Endothelial cell of umbilical vein (primary cell): ENCODE measurements at regions not wholly inside any gene's neighbourhood (a gene's known extent, or its start where the extent isn't known, plus 50 kb on each side); places are given as distances from the start of the nearest gene placed in this dataset.

Source experiments
- BruUV-seq: library from RNA; stranded (reverse); fragments of 400-500 nt; replicated peaks from 2 replicates; lab custom pipeline; 2021; lab: Mats Ljungman, UMichigan
- CTCF ChIA-PET: fragments of 300-600, 350-600 bp; sonication (Branson Sonifier 250); formaldehyde crosslinking; loops from one replicate; lab custom pipeline; 2021; ENCODE audit warnings: antibody characterized with exemption, inconsistent platforms; lab: Charles Lee
- POLR2A ChIA-PET: fragments of 300-600, 350-600 bp; sonication (Branson Sonifier 250); formaldehyde crosslinking; loops from one replicate; lab custom pipeline; 2021; ENCODE audit warnings: antibody characterized with exemption, inconsistent platforms; lab: Charles Lee
- DNase-seq: peaks from one replicate; pipeline ENCODE4 v3.0.0-alpha.2; 2011; ENCODE audit warnings: low read depth, low spot score
- FAIRE-seq: peaks from 2 replicates; lab custom pipeline; 2011; peaks lifted over from hg19 to GRCh38; lab: Jason Lieb, UNC
- H2AFZ ChIP-seq: 2 replicates; pipeline ENCODE4 v1.6.0; 2012; ENCODE audit warnings: low read depth, low read length, control low read depth, inconsistent platforms
- H3K27ac ChIP-seq: 2 replicates; pipeline ENCODE4 v1.5.1; 2011; ENCODE audit warnings: low read depth, mild to moderate bottlenecking, control low read depth, low read length, moderate library complexity; ENCODE audit not compliant: insufficient read depth
- H3K27me3 ChIP-seq, 2 experiments: 2 replicates each; pipeline versions ENCODE4 v1.6.0 to v1.6.1; 2011; ENCODE audit warnings: low read length in 2 of 2, mixed read lengths in 1 of 2; ENCODE audit not compliant: control insufficient read depth in 2 of 2, insufficient read depth in 2 of 2
- H3K36me3 ChIP-seq, 2 experiments: 2 replicates in 1 of 2; 3 replicates in 1 of 2; pipeline ENCODE4 v1.5.1; 2011; ENCODE audit warnings: low read length in 2 of 2, mild to moderate bottlenecking in 1 of 2, moderate library complexity in 1 of 2; ENCODE audit not compliant: control insufficient read depth in 2 of 2, insufficient read depth in 2 of 2; ENCODE audit errors: extremely low read depth in 1 of 2
- H3K4me1 ChIP-seq: 3 replicates; pipeline ENCODE4 v1.5.1; 2011; ENCODE audit warnings: mild to moderate bottlenecking, low read length; ENCODE audit not compliant: control insufficient read depth, insufficient read depth; ENCODE audit errors: extremely low read depth
- H3K4me2 ChIP-seq: 2 replicates; pipeline ENCODE4 v1.6.1; 2011; ENCODE audit warnings: low read length, control low read depth, mixed read lengths; ENCODE audit not compliant: insufficient read depth
- H3K4me3 ChIP-seq, 3 experiments: fragments of 200-600 bp in 1 of 3; sonication (generic), shearing (Covaris generic) in 1 of 3; replicated peaks in 1 of 3; 2 replicates each; pipeline ENCODE4 v1.5.1; 2011 to 2016; ENCODE audit warnings: control low read depth in 3 of 3, low read length in 3 of 3, mild to moderate bottlenecking in 2 of 3, inconsistent platforms in 1 of 3, low read depth in 1 of 3, moderate library complexity in 1 of 3; ENCODE audit not compliant: insufficient read depth in 1 of 3
- H3K79me2 ChIP-seq: 2 replicates; pipeline ENCODE4 v1.6.0; 2012; ENCODE audit warnings: low read length, inconsistent platforms; ENCODE audit not compliant: control insufficient read depth, insufficient read depth
- H3K9ac ChIP-seq: replicated peaks from 2 replicates; pipeline ENCODE3; 2011; ENCODE audit warnings: low read length, control low read depth; ENCODE audit not compliant: insufficient read depth; ENCODE audit errors: extremely low read depth
- H3K9me1 ChIP-seq: replicated peaks from 3 replicates; pipeline ENCODE4 v1.6.0; 2011; ENCODE audit warnings: mild to moderate bottlenecking, low read length; ENCODE audit not compliant: control insufficient read depth, insufficient read depth; ENCODE audit errors: extremely low read depth
- H3K9me3 ChIP-seq: replicated peaks from 2 replicates; pipeline ENCODE4 v1.5.1; 2012; ENCODE audit warnings: low read length, inconsistent platforms; ENCODE audit not compliant: control insufficient read depth, insufficient read depth
- H4K20me1 ChIP-seq: replicated peaks from 2 replicates; pipeline ENCODE3; 2011; ENCODE audit warnings: mild to moderate bottlenecking, low read length; ENCODE audit not compliant: control insufficient read depth, insufficient read depth; ENCODE audit errors: extremely low read depth
- EZH2 ChIP-seq: IDR thresholded peaks from 2 replicates; pipeline ENCODE4 v1.6.1; 2012; ENCODE audit warnings: borderline replicate concordance, low read depth, mild to moderate bottlenecking, moderate library complexity, low read length, inconsistent platforms; ENCODE audit not compliant: severe bottlenecking
- FOS ChIP-seq: IDR thresholded peaks from 2 replicates; pipeline ENCODE4 v1.6.1; 2011; ENCODE audit warnings: mild to moderate bottlenecking, low read length, moderate library complexity, borderline replicate concordance; ENCODE audit not compliant: insufficient read depth
- GATA2 ChIP-seq: IDR thresholded peaks from 2 replicates; pipeline ENCODE4 v1.7.0; 2011; ENCODE audit warnings: low read depth, mild to moderate bottlenecking, moderate library complexity, mixed read lengths, low read length; ENCODE audit not compliant: insufficient read length, insufficient read depth
- JUN ChIP-seq: IDR thresholded peaks from 2 replicates; pipeline ENCODE4 v1.6.1; 2011; ENCODE audit warnings: borderline replicate concordance, low read depth; ENCODE audit not compliant: insufficient read length, insufficient read depth
- MAX ChIP-seq: IDR thresholded peaks from 2 replicates; pipeline ENCODE4 v1.6.1; 2011; ENCODE audit not compliant: insufficient read depth, insufficient read length
- MYC ChIP-seq: IDR thresholded peaks from one replicate; pipeline ENCODE4 v1.6.1; 2011; ENCODE audit warnings: mild to moderate bottlenecking, low read depth, low read length
- POLR2A ChIP-seq: IDR thresholded peaks from 2 replicates; pipeline ENCODE4 v1.6.1; 2012; ENCODE audit warnings: low read depth, mild to moderate bottlenecking, control low read depth, low read length
- POLR2AphosphoS5 ChIP-seq: IDR thresholded peaks from 2 replicates; pipeline ENCODE4 v1.6.1; 2012; ENCODE audit warnings: low read depth, mild to moderate bottlenecking, control low read depth, low read length, moderate library complexity; ENCODE audit not compliant: insufficient read depth
- dilution Hi-C: fragments of 300-500 bp; cut with MboI; formaldehyde crosslinking; loops from one replicate; pipeline ENCODE4 v1.15.0; 2019; ENCODE audit warnings: low sequenced_read_pairs; ENCODE audit not compliant: extremely low pct_ligation_motif_present
- intact Hi-C: fragments of 100-400 bp; cut with micrococcal nuclease; formaldehyde crosslinking; loops from one replicate; pipeline ENCODE4 v1.10.0; 2022
- TF ChIP-seq, protein P1 (sequence below), 2 donors: IDR thresholded peaks; 1 replicate in 1 of 2; 2 replicates in 1 of 2; pipeline ENCODE4 v1.5.1; 2011; ENCODE audit warnings: low read length in 2 of 2, mild to moderate bottlenecking in 2 of 2, moderate library complexity in 2 of 2, control low read depth in 1 of 2, inconsistent platforms in 1 of 2, low read depth in 1 of 2; ENCODE audit not compliant: insufficient read depth in 1 of 2; ENCODE audit errors: extremely low read depth in 1 of 2

GRCh38 chrX:124507246-124507645, 160.9 kb downstream of the SH2D1A start:
- Histone ChIP-seq H2AFZ (no peak overlapping the region), H3K36me3 (no peaks in the 10 kb centered on the region), H3K9me1 (no peaks in the 10 kb centered on the region), H4K20me1 (no peaks in the 10 kb centered on the region), H3K4me2 (no peak overlapping the region), H3K4me1 (no peaks in the 10 kb centered on the region), H3K9ac (no peak overlapping the region), H3K79me2 (no peaks in the 10 kb centered on the region), H3K4me3 (no peak overlapping the region), H3K27me3 (no peaks in the 10 kb centered on the region), H3K27ac (no peak overlapping the region), H3K9me3 (no peaks in the 10 kb centered on the region)
- intact Hi-C loops (no loop called here), dilution Hi-C loops (no loop called here)
- no TSS peak for BruUV-seq
- TF ChIP-seq EZH2 (no peak), POLR2AphosphoS5 (no peak), MAX (no peak), MYC (no peak), JUN (no peak), POLR2A (no peak), GATA2 (no peak), FOS (no peak)
- TF ChIP-seq, protein P1, sequence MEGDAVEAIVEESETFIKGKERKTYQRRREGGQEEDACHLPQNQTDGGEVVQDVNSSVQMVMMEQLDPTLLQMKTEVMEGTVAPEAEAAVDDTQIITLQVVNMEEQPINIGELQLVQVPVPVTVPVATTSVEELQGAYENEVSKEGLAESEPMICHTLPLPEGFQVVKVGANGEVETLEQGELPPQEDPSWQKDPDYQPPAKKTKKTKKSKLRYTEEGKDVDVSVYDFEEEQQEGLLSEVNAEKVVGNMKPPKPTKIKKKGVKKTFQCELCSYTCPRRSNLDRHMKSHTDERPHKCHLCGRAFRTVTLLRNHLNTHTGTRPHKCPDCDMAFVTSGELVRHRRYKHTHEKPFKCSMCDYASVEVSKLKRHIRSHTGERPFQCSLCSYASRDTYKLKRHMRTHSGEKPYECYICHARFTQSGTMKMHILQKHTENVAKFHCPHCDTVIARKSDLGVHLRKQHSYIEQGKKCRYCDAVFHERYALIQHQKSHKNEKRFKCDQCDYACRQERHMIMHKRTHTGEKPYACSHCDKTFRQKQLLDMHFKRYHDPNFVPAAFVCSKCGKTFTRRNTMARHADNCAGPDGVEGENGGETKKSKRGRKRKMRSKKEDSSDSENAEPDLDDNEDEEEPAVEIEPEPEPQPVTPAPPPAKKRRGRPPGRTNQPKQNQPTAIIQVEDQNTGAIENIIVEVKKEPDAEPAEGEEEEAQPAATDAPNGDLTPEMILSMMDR (IDR thresholded peaks at IDR 0.05; ENCODE audit: extremely low read depth in 1 of 2, insufficient read depth in 1 of 2, low read depth in 1 of 2, low read length in 2 of 2) = no peak
- ChIA-PET CTCF (no interaction called here), POLR2A (no interaction called here)
- FAIRE-seq (no peak), DNase-seq (no peak)
